Neural cell (in vitro differentiated cells): ENCODE measurements at regions not wholly inside any gene's neighbourhood (a gene's known extent, or its start where the extent isn't known, plus 50 kb on each side); places are given as distances from the start of the nearest gene placed in this dataset.

Experiments used
- H2AFZ ChIP-seq: fragments of 200-600, 300-800 bp; sonication (generic), shearing (Covaris generic); 2 replicates; pipeline ENCODE4 v1.6.0; 2014; ENCODE audit warnings: low read depth, mild to moderate bottlenecking, antibody characterized with exemption, low read length, moderate library complexity
- H3F3A ChIP-seq: fragments of 200-600 bp; shearing (Covaris generic); 2 replicates; pipeline ENCODE4 v1.6.1; 2016; ENCODE audit warnings: mild to moderate bottlenecking, moderate library complexity, mixed read lengths, antibody characterized with exemption, low read length; ENCODE audit not compliant: insufficient read depth, poor library complexity, severe bottlenecking
- H3K27ac ChIP-seq: fragments of 200-600, 300-800 bp; sonication (generic), shearing (Covaris generic); 2 replicates; pipeline ENCODE4 v1.5.1; 2014; ENCODE audit warnings: mild to moderate bottlenecking, low read length, moderate library complexity
- H3K27me3 ChIP-seq: fragments of 300-800, 200-600 bp; sonication (generic), shearing (Covaris generic); 2 replicates; pipeline ENCODE4 v1.6.0; 2014; ENCODE audit warnings: mild to moderate bottlenecking, low read depth, low read length, moderate library complexity; ENCODE audit not compliant: insufficient read depth
- H3K36me3 ChIP-seq: fragments of 300-800, 200-600 bp; sonication (generic), shearing (Covaris generic); 2 replicates; pipeline ENCODE4 v1.5.1; 2014; ENCODE audit warnings: mild to moderate bottlenecking, antibody characterized with exemption, low read length, moderate library complexity; ENCODE audit not compliant: insufficient read depth
- H3K4me2 ChIP-seq: fragments of 300-800, 200-600 bp; sonication (generic), shearing (Covaris generic); 2 replicates; pipeline ENCODE4 v1.6.0; 2014; ENCODE audit warnings: mild to moderate bottlenecking, low read length
- H3K4me3 ChIP-seq: fragments of 300-800, 200-600 bp; sonication (generic), shearing (Covaris generic); 2 replicates; pipeline ENCODE4 v1.5.1; 2014; ENCODE audit warnings: mild to moderate bottlenecking, low read length, moderate library complexity
- H3K79me2 ChIP-seq: fragments of 200-600 bp; shearing (Covaris generic); replicated peaks from 2 replicates; pipeline ENCODE4 v1.6.0; 2014; ENCODE audit warnings: mild to moderate bottlenecking, low read length, moderate library complexity; ENCODE audit not compliant: insufficient read depth
- H3K9ac ChIP-seq: fragments of 300-800, 200-600 bp; sonication (generic), shearing (Covaris generic); 2 replicates; pipeline ENCODE4 v1.6.1; 2016; ENCODE audit warnings: mild to moderate bottlenecking, low read length, mixed read lengths
- H3K9me2 ChIP-seq: fragments of 200-600 bp; shearing (Covaris generic); 2 replicates; pipeline ENCODE4 v1.6.1; 2016; ENCODE audit warnings: mild to moderate bottlenecking, low read length, mixed read lengths; ENCODE audit not compliant: insufficient read depth
- H3K9me3 ChIP-seq: fragments of 200-600, 300-800 bp; sonication (generic), shearing (Covaris generic); 2 replicates; pipeline ENCODE4 v1.6.1; 2016; ENCODE audit warnings: mild to moderate bottlenecking, mixed run types, low read length, moderate library complexity, mixed read lengths
- H4K20me1 ChIP-seq: fragments of 200-600 bp; shearing (Covaris generic); 2 replicates; pipeline ENCODE4 v1.6.1; 2016; ENCODE audit warnings: mild to moderate bottlenecking, mixed run types; ENCODE audit not compliant: insufficient read depth
- CTCF ChIP-seq: fragments of 450-650 bp; IDR thresholded peaks from 2 replicates; pipeline ENCODE4 v1.5.1; 2014; ENCODE audit warnings: antibody characterized with exemption, mild to moderate bottlenecking, moderate library complexity; ENCODE audit not compliant: poor library complexity, severe bottlenecking
- EP300 ChIP-seq: fragments of 450-650 bp; conservative IDR thresholded peaks from 2 replicates; pipeline ENCODE4 v1.6.1; 2014; ENCODE audit warnings: antibody characterized with exemption, mild to moderate bottlenecking, moderate library complexity; ENCODE audit not compliant: poor library complexity, severe bottlenecking
- EZH2 ChIP-seq: fragments of 200-600, 300-800 bp; shearing (Covaris generic), sonication (generic); IDR thresholded peaks from 2 replicates; pipeline ENCODE4 v1.6.1; 2014; ENCODE audit warnings: antibody characterized with exemption, low read length, borderline replicate concordance, mild to moderate bottlenecking; ENCODE audit not compliant: insufficient read depth, poor library complexity, severe bottlenecking
- MXI1 ChIP-seq: fragments of 450-650 bp; conservative IDR thresholded peaks from 2 replicates; pipeline ENCODE4 v1.6.1; 2014; ENCODE audit warnings: antibody characterized with exemption, mild to moderate bottlenecking; ENCODE audit not compliant: poor library complexity, severe bottlenecking
- POLR2AphosphoS5 ChIP-seq: IDR thresholded peaks from 2 replicates; pipeline ENCODE4 v1.6.1; 2012
- RAD21 ChIP-seq: fragments of 450-650 bp; conservative IDR thresholded peaks from 2 replicates; pipeline ENCODE4 v1.6.1; 2014; ENCODE audit warnings: antibody characterized with exemption, mild to moderate bottlenecking, moderate library complexity
- REST ChIP-seq: IDR thresholded peaks from 2 replicates; pipeline ENCODE4 v1.6.1; 2012; ENCODE audit warnings: borderline replicate concordance
- SMC3 ChIP-seq: fragments of 450-650 bp; conservative IDR thresholded peaks from 2 replicates; pipeline ENCODE4 v1.6.1; 2014; ENCODE audit warnings: antibody characterized with exemption, mild to moderate bottlenecking, moderate library complexity; ENCODE audit not compliant: poor library complexity
- TAF1 ChIP-seq: IDR thresholded peaks from 2 replicates; pipeline ENCODE4 v1.6.1; 2012; ENCODE audit warnings: low read depth

- H3K27me3 ChIP-seq: no peaks in the 10 kb centered on the region
Observed at GRCh38 chr18:60739212-60739611, 366.6 kb upstream of the MC4R start.

GRCh38 chr18:60740313-60740712 lies 367.7 kb upstream of the MC4R start:
- H3K4me2 ChIP-seq: no peak overlapping the region
- no peaks in the 10 kb centered on the region for H3K9me3 ChIP-seq
- H3F3A ChIP-seq: no peaks in the 10 kb centered on the region
- H3K79me2 ChIP-seq: no peaks in the 10 kb centered on the region
- TF ChIP-seq EZH2: no peak
- no peak for TF ChIP-seq EP300
- TF ChIP-seq CTCF: no peak
- TF ChIP-seq REST: no peak
- no peak for TF ChIP-seq RAD21
- TF ChIP-seq SMC3: no peak
- TF ChIP-seq MXI1: no peak
- no peak for TF ChIP-seq TAF1
- TF ChIP-seq POLR2AphosphoS5: no peak
- H3K27ac ChIP-seq: no peak overlapping the region
- H3K9ac ChIP-seq: no peak overlapping the region
- H3K27me3 ChIP-seq: no peaks in the 10 kb centered on the region
- H3K36me3 ChIP-seq: no peaks in the 10 kb centered on the region
- H3K9me2 ChIP-seq: no peaks in the 10 kb centered on the region
- no peaks in the 10 kb centered on the region for H4K20me1 ChIP-seq
- no peak overlapping the region for H3K4me3 ChIP-seq
- no peak overlapping the region for H2AFZ ChIP-seq

More at GRCh38 chr18:60739212-60739611, 366.6 kb upstream of the MC4R start:
- Histone ChIP-seq H4K20me1 (no peaks in the 10 kb centered on the region), H3K9me3 (no peaks in the 10 kb centered on the region), H3K9me2 (no peaks in the 10 kb centered on the region), H3K27ac (no peak overlapping the region), H3K79me2 (no peaks in the 10 kb centered on the region), H3F3A (no peaks in the 10 kb centered on the region), H3K4me3 (no peak overlapping the region), H2AFZ (no peak overlapping the region), H3K36me3 (no peaks in the 10 kb centered on the region), H3K9ac (no peak overlapping the region), H3K4me2 (no peak overlapping the region)
- TF ChIP-seq RAD21 (no peak), POLR2AphosphoS5 (no peak), MXI1 (no peak), EZH2 (no peak), CTCF (no peak), EP300 (no peak)
